Spleen (tissue), 11 donors: ENCODE measurements at regions not wholly inside any gene's neighbourhood (a gene's known extent, or its start where the extent isn't known, plus 50 kb on each side); places are given as distances from the start of the nearest gene placed in this dataset.

Experiments used
- DNase-seq: peaks from one replicate; pipeline ENCODE4 v3.0.0-alpha.2; 2020
- H3K27ac ChIP-seq, 8 donors: fragments of 200-600 bp; sonication (generic) in 7 of 8; 1 replicate in 4 of 8; 2 replicates in 4 of 8; pipeline versions ENCODE4 v1.5.0 to v1.8.0; 2016 to 2021; ENCODE audit warnings: inconsistent platforms in 4 of 8, mild to moderate bottlenecking in 4 of 8, moderate library complexity in 1 of 8
- H3K27me3 ChIP-seq, 7 donors: fragments of 200-600 bp; sonication (generic) in 6 of 7; replicated peaks in 1 of 7; 1 replicate in 4 of 7; 2 replicates in 3 of 7; pipeline versions ENCODE4 v1.5.0 to v1.8.0; 2016 to 2021; ENCODE audit warnings: inconsistent platforms in 3 of 7, mild to moderate bottlenecking in 1 of 7
- H3K36me3 ChIP-seq, 6 donors: fragments of 200-600 bp; sonication (generic) in 5 of 6; 1 replicate in 4 of 6; 2 replicates in 2 of 6; pipeline versions ENCODE4 v1.5.0 to v1.8.0; 2016 to 2021; ENCODE audit warnings: inconsistent platforms in 2 of 6
- H3K4me1 ChIP-seq, 6 donors: fragments of 200-600 bp; sonication (generic) in 5 of 6; 1 replicate in 3 of 6; 2 replicates in 3 of 6; pipeline versions ENCODE4 v1.5.0 to v1.8.0; 2016 to 2021; ENCODE audit warnings: inconsistent platforms in 3 of 6
- H3K4me3 ChIP-seq, 8 donors: fragments of 200-600 bp; sonication (generic) in 7 of 8; 1 replicate in 4 of 8; 2 replicates in 4 of 8; pipeline versions ENCODE4 v1.5.0 to v1.8.0; 2016 to 2021; ENCODE audit warnings: inconsistent platforms in 4 of 8, mild to moderate bottlenecking in 4 of 8, moderate library complexity in 2 of 8
- H3K9me3 ChIP-seq, 8 donors: fragments of 200-600 bp; sonication (generic) in 7 of 8; 1 replicate in 4 of 8; 2 replicates in 4 of 8; pipeline versions ENCODE4 v1.5.0 to v1.8.0; 2016 to 2021; ENCODE audit warnings: inconsistent platforms in 4 of 8
- POLR2A ChIP-seq, 3 donors: fragments of 450-650 bp; IDR thresholded peaks; one replicate each; pipeline ENCODE4 v1.5.1; 2017; ENCODE audit warnings: antibody characterized with exemption in 3 of 3, mild to moderate bottlenecking in 1 of 3
- POLR2AphosphoS5 ChIP-seq, 3 donors: sonication (generic); formaldehyde crosslinking; IDR thresholded peaks; one replicate each; pipeline ENCODE4 v1.5.1; 2017; ENCODE audit warnings: antibody characterized with exemption in 3 of 3
- WGBS, 5 donors: extraction: QIAGEN DNeasy Blood & Tissue Kit in 3 of 5; methylation state at CpG; one replicate each; pipeline versions ENCODE4 v1.1.5 to v1.1.7; 2013 to 2018; 5-methylcytosine and 5-hydroxymethylcytosine counted together
- intact Hi-C: fragments of 100-400 bp; cut with DNase I; formaldehyde crosslinking; loops from one replicate; pipeline ENCODE4 v1.15.0; 2023; ENCODE audit warnings: low total_unique reads
- TF ChIP-seq, protein P1 (sequence below), 11 experiments: fragments of 200-600 bp in 7 of 11; fragments of 450-650 bp in 4 of 11; sonication (generic) in 4 of 11; IDR thresholded peaks in 8 of 11; conservative IDR thresholded peaks in 3 of 11; 1 replicate in 7 of 11; 2 replicates in 4 of 11; pipeline versions ENCODE4 v1.4.0 to v1.8.0; 2016 to 2021; ENCODE audit warnings: antibody characterized with exemption in 11 of 11, inconsistent platforms in 4 of 11, mild to moderate bottlenecking in 1 of 11
- donor health status: healthy with polysubstance abuse.
- donor health status: DM: no; HTN: no; CAD: no; lungs with moderate emphysema.
- donor health status: DM: no; HTN: no; CAD: no.
- donor health status: Bipolar disorder and iron deficiency.
- donor health status: healthy.
- donor health status: DM: no; HTN: no; CAD: no.
- donor health status: DM: yes; HTN: yes; CAD: no.

DNA sequence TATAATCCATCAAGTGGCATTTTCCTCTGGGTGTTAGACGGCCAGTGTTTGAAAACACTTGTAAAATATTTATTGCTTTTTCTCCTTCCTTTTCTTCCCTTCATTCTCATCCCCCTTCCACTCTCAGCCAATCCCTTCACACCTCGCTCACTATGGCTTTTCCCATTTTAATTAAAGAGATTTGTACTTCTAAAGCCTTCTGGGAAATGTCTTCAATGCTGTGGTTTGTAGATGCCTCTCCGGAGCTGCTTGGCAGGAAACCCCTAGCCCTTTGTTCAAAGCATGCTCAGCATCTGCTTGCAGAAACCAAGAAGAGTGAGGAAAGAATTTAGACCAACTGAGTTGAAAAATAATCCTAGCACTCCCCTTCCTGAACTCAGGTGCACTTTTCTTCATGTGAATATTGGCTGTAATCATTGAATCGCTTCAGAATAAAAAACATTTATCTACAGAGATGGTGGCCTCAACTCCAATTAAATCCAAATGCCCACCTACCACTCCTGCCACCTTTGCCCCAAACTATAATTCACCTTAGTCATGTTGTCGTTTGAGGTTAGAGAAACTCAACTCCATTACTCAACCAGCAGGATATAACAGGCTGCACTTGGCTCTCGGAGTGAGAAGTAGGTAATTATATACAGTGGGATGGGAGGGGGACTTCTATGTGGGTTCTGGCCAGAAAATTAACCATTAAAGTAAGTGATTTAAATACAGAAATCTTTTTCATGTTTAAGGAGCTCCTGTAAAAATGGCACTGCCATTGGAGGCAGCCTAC is 659.4 kb upstream of the CAMK1G start:
- WGBS, 5 donors, result 29 to 42% (median 35%) methylated on average over 6 of the region's 6 CpGs
- no peaks in the 10 kb centered on the region for H3K36me3 ChIP-seq
- no peaks in the 10 kb centered on the region for H3K4me1 ChIP-seq
- TF ChIP-seq, protein P1, sequence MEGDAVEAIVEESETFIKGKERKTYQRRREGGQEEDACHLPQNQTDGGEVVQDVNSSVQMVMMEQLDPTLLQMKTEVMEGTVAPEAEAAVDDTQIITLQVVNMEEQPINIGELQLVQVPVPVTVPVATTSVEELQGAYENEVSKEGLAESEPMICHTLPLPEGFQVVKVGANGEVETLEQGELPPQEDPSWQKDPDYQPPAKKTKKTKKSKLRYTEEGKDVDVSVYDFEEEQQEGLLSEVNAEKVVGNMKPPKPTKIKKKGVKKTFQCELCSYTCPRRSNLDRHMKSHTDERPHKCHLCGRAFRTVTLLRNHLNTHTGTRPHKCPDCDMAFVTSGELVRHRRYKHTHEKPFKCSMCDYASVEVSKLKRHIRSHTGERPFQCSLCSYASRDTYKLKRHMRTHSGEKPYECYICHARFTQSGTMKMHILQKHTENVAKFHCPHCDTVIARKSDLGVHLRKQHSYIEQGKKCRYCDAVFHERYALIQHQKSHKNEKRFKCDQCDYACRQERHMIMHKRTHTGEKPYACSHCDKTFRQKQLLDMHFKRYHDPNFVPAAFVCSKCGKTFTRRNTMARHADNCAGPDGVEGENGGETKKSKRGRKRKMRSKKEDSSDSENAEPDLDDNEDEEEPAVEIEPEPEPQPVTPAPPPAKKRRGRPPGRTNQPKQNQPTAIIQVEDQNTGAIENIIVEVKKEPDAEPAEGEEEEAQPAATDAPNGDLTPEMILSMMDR (IDR thresholded peaks at IDR 0.05 in 8 of 11, conservative IDR thresholded peaks at IDR 0.05 in 3 of 11), result no peak
- TF ChIP-seq POLR2A (IDR thresholded peaks at IDR 0.05), result no peak
- no peak for TF ChIP-seq POLR2AphosphoS5 (IDR thresholded peaks at IDR 0.05)
- intact Hi-C loops, result no loop called here
- H3K27ac ChIP-seq, result no peak overlapping the region
- H3K4me3 ChIP-seq, result no peak overlapping the region
- H3K27me3 ChIP-seq, result peaks cover 0 to 7% (median 0%) of the 10 kb centered on the region in 7 donors
- H3K9me3 ChIP-seq, result peaks cover 0 to 4% (median 0%) of the 10 kb centered on the region in 8 donors
- DNase-seq, result no peak

DNA sequence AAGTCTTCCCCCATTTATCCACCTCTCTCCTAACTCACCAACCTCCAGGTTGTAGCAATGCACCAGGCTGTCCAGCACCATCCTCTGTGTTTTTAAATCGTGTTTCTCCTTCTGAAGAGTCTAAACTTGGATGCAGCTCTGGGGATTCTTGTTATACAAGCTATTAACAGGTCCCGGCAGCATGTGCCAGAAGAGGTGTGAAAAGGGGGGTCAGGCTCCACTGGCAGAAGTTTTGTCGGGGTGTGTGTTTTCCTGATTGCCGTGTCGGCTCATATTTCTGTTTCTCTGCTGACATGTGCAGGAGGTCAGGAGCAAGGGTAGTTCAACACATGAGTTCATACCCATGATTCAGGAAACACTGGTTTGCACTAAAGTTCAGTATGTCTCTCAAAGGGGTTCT is 658.6 kb upstream of the CAMK1G start:
- Histone ChIP-seq H3K9me3 (peaks cover 0 to 4% (median 0%) of the 10 kb centered on the region in 8 donors), H3K4me3 (no peak overlapping the region), H3K36me3 (no peaks in the 10 kb centered on the region), H3K27ac (no peak overlapping the region), H3K27me3 (peaks cover 0 to 7% (median 0%) of the 10 kb centered on the region in 7 donors), H3K4me1 (no peaks in the 10 kb centered on the region)
- TF ChIP-seq POLR2A (IDR thresholded peaks at IDR 0.05) (no peak), POLR2AphosphoS5 (IDR thresholded peaks at IDR 0.05) (no peak)
- TF ChIP-seq, protein P1 (IDR thresholded peaks at IDR 0.05 in 8 of 11, conservative IDR thresholded peaks at IDR 0.05 in 3 of 11), result no peak
- no peak for DNase-seq
- intact Hi-C loops, result no loop called here
- 52 to 66% (median 56%) methylated on average over 5 of the region's 5 CpGs for WGBS, 5 donors

DNA sequence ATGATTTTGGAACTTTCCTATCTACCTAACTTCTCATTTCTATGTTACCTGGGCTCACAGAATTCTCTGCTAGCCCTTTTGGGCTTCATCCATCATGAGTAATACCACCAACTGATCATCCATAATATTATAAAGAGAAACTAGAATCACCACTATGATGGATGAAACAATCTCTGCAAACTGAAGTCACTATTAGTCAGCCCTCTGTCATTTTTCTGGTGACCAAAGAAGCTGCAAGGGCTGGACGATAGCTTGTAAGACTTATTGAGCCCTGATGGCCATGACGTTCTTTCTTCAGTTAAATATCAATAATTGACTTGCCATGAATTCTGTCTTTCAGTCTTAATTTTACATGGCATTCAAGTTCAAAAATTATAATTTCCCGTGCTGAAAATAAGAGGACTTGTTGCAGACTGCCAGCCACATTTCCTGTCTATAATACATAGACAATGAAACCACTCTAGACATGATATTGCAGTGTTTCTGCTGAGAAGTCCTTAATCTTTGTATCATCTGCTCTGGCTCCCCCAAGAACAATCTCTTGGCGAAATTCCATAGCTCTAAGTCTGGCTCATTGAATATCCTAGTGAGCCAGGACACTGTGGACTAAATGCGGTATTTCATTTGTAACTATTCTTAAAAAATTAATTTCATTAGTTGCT is 655.0 kb upstream of the CAMK1G start:
- H3K9me3 ChIP-seq, result peaks cover 0 to 4% (median 0%) of the 10 kb centered on the region in 8 donors
- intact Hi-C loops, result no loop called here
- H3K27me3 ChIP-seq, result peaks cover 0 to 7% (median 0%) of the 10 kb centered on the region in 7 donors
- no peak overlapping the region for H3K27ac ChIP-seq
- TF ChIP-seq, protein P1 (IDR thresholded peaks at IDR 0.05 in 8 of 11, conservative IDR thresholded peaks at IDR 0.05 in 3 of 11), result no peak
- TF ChIP-seq POLR2A (IDR thresholded peaks at IDR 0.05), result no peak
- TF ChIP-seq POLR2AphosphoS5 (IDR thresholded peaks at IDR 0.05), result no peak
- DNase-seq, result no peak
- no peaks in the 10 kb centered on the region for H3K36me3 ChIP-seq
- H3K4me1 ChIP-seq, result no peaks in the 10 kb centered on the region
- no peak overlapping the region for H3K4me3 ChIP-seq
- WGBS, 5 donors, result 73 to 83% (median 77%) methylated on average over 5 of the region's 5 CpGs

DNA sequence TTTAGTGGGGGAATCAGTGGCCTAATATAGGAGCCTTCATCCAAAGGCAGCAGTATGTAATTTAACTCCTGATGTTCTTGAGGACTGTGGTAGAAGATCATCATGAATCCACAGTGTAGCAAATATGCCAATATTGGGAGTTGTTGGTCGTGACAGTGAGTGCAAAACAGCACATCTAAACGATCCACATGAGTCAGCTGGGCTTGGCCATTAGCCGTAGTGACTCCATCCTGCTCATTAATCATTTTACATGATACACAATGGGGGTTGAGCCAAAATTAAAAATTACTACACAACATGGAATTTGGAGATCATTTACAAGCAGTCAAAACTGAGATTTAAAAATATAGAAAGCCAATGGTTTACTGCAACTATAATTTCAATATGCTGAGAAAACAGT is 653.9 kb upstream of the CAMK1G start:
- peaks cover 0 to 4% (median 0%) of the 10 kb centered on the region in 8 donors for H3K9me3 ChIP-seq
- H3K4me1 ChIP-seq, result no peaks in the 10 kb centered on the region
- TF ChIP-seq POLR2AphosphoS5 (IDR thresholded peaks at IDR 0.05) (no peak), POLR2A (IDR thresholded peaks at IDR 0.05) (no peak)
- TF ChIP-seq, protein P1 (IDR thresholded peaks at IDR 0.05 in 8 of 11, conservative IDR thresholded peaks at IDR 0.05 in 3 of 11), result no peak
- H3K27me3 ChIP-seq, result peaks cover 0 to 7% (median 0%) of the 10 kb centered on the region in 7 donors
- H3K27ac ChIP-seq, result no peak overlapping the region
- no peaks in the 10 kb centered on the region for H3K36me3 ChIP-seq
- H3K4me3 ChIP-seq, result no peak overlapping the region
- intact Hi-C loops, result no loop called here
- no peak for DNase-seq
- WGBS, 5 donors, result 51 to 76% (median 71%) methylated on average over 3 of the region's 3 CpGs
